ENCODE measurements at regions not wholly inside any gene's neighbourhood (a gene's known extent, or its start where the extent isn't known, plus 50 kb on each side); places are given as distances from the start of the nearest gene placed in this dataset.

DNA sequence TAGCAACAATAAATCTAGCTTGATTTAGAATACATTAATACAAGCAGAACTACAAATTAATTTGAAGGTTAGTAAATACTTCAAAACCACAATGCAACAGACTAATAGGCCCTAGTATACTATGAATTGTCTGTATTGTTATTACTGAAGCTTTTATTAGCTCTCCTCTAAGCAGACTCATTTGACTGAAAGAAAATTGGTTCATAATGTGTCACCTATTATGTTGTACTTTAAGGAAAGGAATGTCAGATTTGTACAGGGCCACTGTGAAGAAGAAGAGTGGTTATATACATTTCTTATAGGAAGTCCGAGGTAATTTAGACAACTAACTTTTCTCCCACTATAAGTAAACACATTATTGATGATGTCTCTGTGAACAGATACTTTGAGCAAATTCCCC is 954.5 kb downstream of the ZPLD1 start:
- Mint-ChIP-seq H3K27ac (ENCODE audit: low read depth, unreplicated experiment) (no peak overlapping the region), H3K9me3 (ENCODE audit: unreplicated experiment) (no peaks in the 10 kb centered on the region), H3K27me3 (ENCODE audit: insufficient read depth, unreplicated experiment) (peaks cover 48% of the 10 kb centered on the region), H3K36me3 (ENCODE audit: insufficient read depth, unreplicated experiment) (no peaks in the 10 kb centered on the region), H3K4me3 (ENCODE audit: unreplicated experiment) (no peak overlapping the region), H3K4me1 (ENCODE audit: insufficient read depth, unreplicated experiment) (no peaks in the 10 kb centered on the region)
- TF ChIP-seq, protein P1, sequence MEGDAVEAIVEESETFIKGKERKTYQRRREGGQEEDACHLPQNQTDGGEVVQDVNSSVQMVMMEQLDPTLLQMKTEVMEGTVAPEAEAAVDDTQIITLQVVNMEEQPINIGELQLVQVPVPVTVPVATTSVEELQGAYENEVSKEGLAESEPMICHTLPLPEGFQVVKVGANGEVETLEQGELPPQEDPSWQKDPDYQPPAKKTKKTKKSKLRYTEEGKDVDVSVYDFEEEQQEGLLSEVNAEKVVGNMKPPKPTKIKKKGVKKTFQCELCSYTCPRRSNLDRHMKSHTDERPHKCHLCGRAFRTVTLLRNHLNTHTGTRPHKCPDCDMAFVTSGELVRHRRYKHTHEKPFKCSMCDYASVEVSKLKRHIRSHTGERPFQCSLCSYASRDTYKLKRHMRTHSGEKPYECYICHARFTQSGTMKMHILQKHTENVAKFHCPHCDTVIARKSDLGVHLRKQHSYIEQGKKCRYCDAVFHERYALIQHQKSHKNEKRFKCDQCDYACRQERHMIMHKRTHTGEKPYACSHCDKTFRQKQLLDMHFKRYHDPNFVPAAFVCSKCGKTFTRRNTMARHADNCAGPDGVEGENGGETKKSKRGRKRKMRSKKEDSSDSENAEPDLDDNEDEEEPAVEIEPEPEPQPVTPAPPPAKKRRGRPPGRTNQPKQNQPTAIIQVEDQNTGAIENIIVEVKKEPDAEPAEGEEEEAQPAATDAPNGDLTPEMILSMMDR (IDR thresholded peaks at IDR 0.05; ENCODE audit: unreplicated experiment): no peak
- ChIA-PET CTCF (interaction anchor here (0.8 kb wide), 1 partner anchor 95 kb away, joined by 3 read pairs; no protein-coding TSS in a partner anchor), POLR2A (interaction anchor here (0.7 kb wide), 1 partner anchor 183 kb away, joined by 3 read pairs; no protein-coding TSS in a partner anchor)
- BruUV-seq (replicated peaks): no TSS peak
- DNase-seq (ENCODE audit: unreplicated experiment): no peak
- intact Hi-C loops (cut with micrococcal nuclease): no loop called here

DNA sequence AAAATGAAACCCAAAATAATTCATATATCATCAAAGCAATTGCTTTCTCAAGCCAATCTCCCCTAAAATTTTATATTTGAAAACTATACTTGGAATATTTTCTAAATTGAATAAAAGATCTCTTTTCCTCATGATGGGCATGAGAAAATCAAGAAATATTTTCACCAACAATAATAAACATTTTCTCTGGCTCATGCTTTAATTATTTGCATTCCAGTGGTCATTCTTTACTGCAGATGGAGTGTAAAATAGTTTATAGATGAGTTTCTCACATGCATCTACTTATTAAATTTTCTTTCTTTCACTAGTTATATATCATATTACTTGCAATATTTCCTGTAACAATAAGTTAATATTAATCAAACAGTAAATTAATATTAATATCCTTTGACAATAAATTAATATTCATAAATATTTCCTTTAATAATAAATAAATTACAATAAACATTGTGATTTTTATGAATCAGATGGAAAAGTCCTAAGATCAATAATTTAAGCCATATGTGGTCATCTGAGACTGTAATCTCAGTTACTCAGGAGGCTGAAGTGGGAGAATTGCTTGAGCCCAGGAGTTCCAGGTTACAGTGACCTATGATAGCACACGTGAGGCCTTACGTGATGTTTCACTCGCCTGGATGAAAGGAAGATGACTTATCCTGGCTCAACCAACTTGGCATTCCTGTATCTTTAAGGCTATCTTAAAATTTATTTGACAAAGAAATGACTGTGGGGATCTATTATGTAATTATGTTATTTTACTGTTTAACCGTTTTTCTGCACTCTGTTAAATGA is 958.8 kb downstream of the ZPLD1 start:
- Mint-ChIP-seq H3K36me3 (ENCODE audit: insufficient read depth, unreplicated experiment) (no peaks in the 10 kb centered on the region), H3K9me3 (ENCODE audit: unreplicated experiment) (no peaks in the 10 kb centered on the region), H3K27ac (ENCODE audit: low read depth, unreplicated experiment) (no peak overlapping the region), H3K4me3 (ENCODE audit: unreplicated experiment) (no peak overlapping the region), H3K4me1 (ENCODE audit: insufficient read depth, unreplicated experiment) (no peaks in the 10 kb centered on the region), H3K27me3 (ENCODE audit: insufficient read depth, unreplicated experiment) (peaks cover 51% of the 10 kb centered on the region)
- no peak for DNase-seq (ENCODE audit: unreplicated experiment)
- POLR2A ChIA-PET: no interaction called here
- intact Hi-C loops (cut with micrococcal nuclease): no loop called here
- CTCF ChIA-PET: no interaction called here
- TF ChIP-seq, protein P1 (IDR thresholded peaks at IDR 0.05; ENCODE audit: unreplicated experiment): no peak
- BruUV-seq (replicated peaks): no TSS peak

DNA sequence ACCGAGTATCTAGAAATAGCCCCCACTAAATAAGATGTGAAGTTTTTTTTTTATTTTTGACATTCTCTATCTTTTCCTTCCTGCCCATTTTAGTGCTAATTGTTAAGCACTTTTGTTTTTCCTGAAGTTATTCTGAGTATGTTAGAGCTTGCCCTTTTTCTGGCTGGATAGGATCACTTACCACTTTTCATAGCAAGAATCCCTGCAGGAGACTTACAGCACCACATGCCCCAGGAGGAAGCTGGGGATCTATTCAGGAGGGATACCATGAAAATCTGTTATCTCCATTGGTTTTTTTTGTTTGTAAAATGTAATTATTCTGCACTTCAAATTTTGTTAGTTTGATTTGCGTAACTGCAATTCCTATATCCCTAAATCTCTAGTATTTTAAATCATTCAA is 968.4 kb downstream of the ZPLD1 start:
- CTCF ChIA-PET: no interaction called here
- BruUV-seq (replicated peaks): no TSS peak

DNA sequence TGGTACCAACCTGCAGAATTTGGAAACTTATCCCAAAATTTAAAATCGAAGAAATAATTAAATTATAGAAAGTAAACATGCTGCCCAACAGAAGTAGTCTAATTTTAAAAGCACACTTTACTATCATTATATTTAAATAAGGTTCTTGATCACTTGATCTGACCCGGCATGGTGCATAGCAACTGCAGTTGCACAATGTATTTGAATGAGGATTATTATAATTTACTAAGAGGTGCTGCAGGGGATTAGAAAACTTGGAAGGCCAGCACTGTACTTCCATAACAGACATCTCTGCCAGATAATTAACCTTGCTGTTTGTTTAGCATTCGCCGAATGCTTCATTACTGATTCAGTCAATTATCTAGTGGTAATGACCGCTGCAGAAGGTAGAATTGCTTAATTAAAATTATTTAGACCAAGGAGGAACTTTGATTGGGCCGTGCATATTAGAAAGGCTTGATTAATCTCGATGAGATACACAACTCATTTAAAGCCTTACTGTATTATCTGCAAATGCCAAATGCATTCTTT is 971.6 kb downstream of the ZPLD1 start:
- TF ChIP-seq, protein P1 (IDR thresholded peaks at IDR 0.05; ENCODE audit: unreplicated experiment): no peak
- intact Hi-C loops (cut with micrococcal nuclease): no loop called here
- Mint-ChIP-seq H3K36me3 (ENCODE audit: insufficient read depth, unreplicated experiment) (no peaks in the 10 kb centered on the region), H3K27ac (ENCODE audit: low read depth, unreplicated experiment) (no peak overlapping the region), H3K9me3 (ENCODE audit: unreplicated experiment) (no peaks in the 10 kb centered on the region), H3K4me3 (ENCODE audit: unreplicated experiment) (no peak overlapping the region), H3K4me1 (ENCODE audit: insufficient read depth, unreplicated experiment) (no peaks in the 10 kb centered on the region), H3K27me3 (ENCODE audit: insufficient read depth, unreplicated experiment) (peaks cover 65% of the 10 kb centered on the region)
- ChIA-PET CTCF (no interaction called here), POLR2A (no interaction called here)
- DNase-seq (ENCODE audit: unreplicated experiment): no peak
- no TSS peak for BruUV-seq (replicated peaks)

More for the DNA sequence above, 968.4 kb downstream of the ZPLD1 start:
- DNase-seq (ENCODE audit: unreplicated experiment): no peak
- Mint-ChIP-seq H3K4me1 (ENCODE audit: insufficient read depth, unreplicated experiment) (no peaks in the 10 kb centered on the region), H3K27me3 (ENCODE audit: insufficient read depth, unreplicated experiment) (peaks cover 74% of the 10 kb centered on the region), H3K9me3 (ENCODE audit: unreplicated experiment) (no peaks in the 10 kb centered on the region), H3K4me3 (ENCODE audit: unreplicated experiment) (no peak overlapping the region), H3K27ac (ENCODE audit: low read depth, unreplicated experiment) (no peak overlapping the region), H3K36me3 (ENCODE audit: insufficient read depth, unreplicated experiment) (no peaks in the 10 kb centered on the region)
- intact Hi-C loops (cut with micrococcal nuclease): no loop called here
- TF ChIP-seq, protein P1 (IDR thresholded peaks at IDR 0.05; ENCODE audit: unreplicated experiment): no peak
- POLR2A ChIA-PET: no interaction called here
